BLaER1 (cell line): ENCODE measurements at regions not wholly inside any gene's neighbourhood (a gene's known extent, or its start where the extent isn't known, plus 50 kb on each side); places are given as distances from the start of the nearest gene placed in this dataset.

Experiments
- H3K27ac ChIP-seq: shearing (Covaris generic); formaldehyde crosslinking; 2 replicates; pipeline ENCODE4 v1.8.1; 2022
- H3K27me3 ChIP-seq: shearing (Covaris generic); formaldehyde crosslinking; 2 replicates; pipeline ENCODE4 v1.8.1; 2022
- H3K36me3 ChIP-seq: shearing (Covaris generic); formaldehyde crosslinking; 2 replicates; pipeline ENCODE4 v1.8.1; 2022
- H3K4me1 ChIP-seq: shearing (Covaris generic); formaldehyde crosslinking; 2 replicates; pipeline ENCODE4 v1.8.1; 2022
- H3K4me2 ChIP-seq: shearing (Covaris generic); formaldehyde crosslinking; 2 replicates; pipeline ENCODE4 v1.8.1; 2022
- H3K4me3 ChIP-seq: shearing (Covaris generic); formaldehyde crosslinking; 2 replicates; pipeline ENCODE4 v1.8.1; 2022
- H3K9ac ChIP-seq: shearing (Covaris generic); formaldehyde crosslinking; 2 replicates; pipeline ENCODE4 v1.8.1; 2022
- H3K9me3 ChIP-seq: shearing (Covaris generic); formaldehyde crosslinking; 2 replicates; pipeline ENCODE4 v1.8.1; 2022
- H4K20me1 ChIP-seq: shearing (Covaris generic); formaldehyde crosslinking; 2 replicates; pipeline ENCODE4 v1.8.1; 2022
- Cebpa-rat ChIP-seq: shearing (Covaris generic); IDR thresholded peaks from 2 replicates; pipeline ENCODE4 v1.8.1; 2022

GRCh38 chr7:26470691-26471090 is 179.0 kb downstream of the SNX10 start:
- no peaks in the 10 kb centered on the region for H3K27me3 ChIP-seq
- no peaks in the 10 kb centered on the region for H4K20me1 ChIP-seq

GRCh38 chr7:26471306-26472075 is 179.8 kb downstream of the SNX10 start:
- no peak overlapping the region for H3K4me2 ChIP-seq
- no peaks in the 10 kb centered on the region for H3K4me1 ChIP-seq
- H3K36me3 ChIP-seq, result no peaks in the 10 kb centered on the region
- no peaks in the 10 kb centered on the region for H4K20me1 ChIP-seq
- H3K4me3 ChIP-seq, result no peak overlapping the region
- H3K27ac ChIP-seq, result no peak overlapping the region
- H3K9me3 ChIP-seq, result no peaks in the 10 kb centered on the region
- no peak overlapping the region for H3K9ac ChIP-seq
- H3K27me3 ChIP-seq, result no peaks in the 10 kb centered on the region
- TF ChIP-seq Cebpa-rat, result no peak

More at GRCh38 chr7:26470691-26471090, 179.0 kb downstream of the SNX10 start:
- H3K9me3 ChIP-seq, result no peaks in the 10 kb centered on the region
- H3K4me2 ChIP-seq, result no peak overlapping the region
- no peaks in the 10 kb centered on the region for H3K4me1 ChIP-seq
- TF ChIP-seq Cebpa-rat, result no peak
- no peak overlapping the region for H3K4me3 ChIP-seq
- H3K27ac ChIP-seq, result no peak overlapping the region
- no peak overlapping the region for H3K9ac ChIP-seq
- H3K36me3 ChIP-seq, result no peaks in the 10 kb centered on the region

- no peak for TF ChIP-seq Cebpa-rat
These were observed 181.3 kb downstream of the SNX10 start for GRCh38 chr7:26472971-26473370.

GRCh38 chr7:26476271-26476670 is 184.6 kb downstream of the SNX10 start:
- no peak overlapping the region for H3K27ac ChIP-seq
- H3K4me1 ChIP-seq, result no peaks in the 10 kb centered on the region
- no peaks in the 10 kb centered on the region for H3K9me3 ChIP-seq
- H3K4me3 ChIP-seq, result no peak overlapping the region
- H3K4me2 ChIP-seq, result no peak overlapping the region
- no peak overlapping the region for H3K9ac ChIP-seq
- no peaks in the 10 kb centered on the region for H3K36me3 ChIP-seq
- H3K27me3 ChIP-seq, result no peaks in the 10 kb centered on the region
- no peak for TF ChIP-seq Cebpa-rat
- H4K20me1 ChIP-seq, result no peaks in the 10 kb centered on the region

More at GRCh38 chr7:26472971-26473370, 181.3 kb downstream of the SNX10 start:
- H3K9me3 ChIP-seq, result no peaks in the 10 kb centered on the region
- no peak overlapping the region for H3K9ac ChIP-seq
- no peak overlapping the region for H3K4me2 ChIP-seq
- no peaks in the 10 kb centered on the region for H3K36me3 ChIP-seq
- no peaks in the 10 kb centered on the region for H3K27me3 ChIP-seq
- no peak overlapping the region for H3K27ac ChIP-seq
- H3K4me3 ChIP-seq, result no peak overlapping the region
- H4K20me1 ChIP-seq, result no peaks in the 10 kb centered on the region
- H3K4me1 ChIP-seq, result no peaks in the 10 kb centered on the region

GRCh38 chr7:26477381-26477990 is 185.8 kb downstream of the SNX10 start:
- no peaks in the 10 kb centered on the region for H3K9me3 ChIP-seq
- no peaks in the 10 kb centered on the region for H3K4me1 ChIP-seq
- no peak overlapping the region for H3K9ac ChIP-seq
- no peaks in the 10 kb centered on the region for H3K27me3 ChIP-seq
- no peak overlapping the region for H3K4me3 ChIP-seq
- TF ChIP-seq Cebpa-rat, result no peak
- no peaks in the 10 kb centered on the region for H3K36me3 ChIP-seq
- H4K20me1 ChIP-seq, result no peaks in the 10 kb centered on the region
- no peak overlapping the region for H3K27ac ChIP-seq
- H3K4me2 ChIP-seq, result no peak overlapping the region

- no peak overlapping the region for H3K4me2 ChIP-seq
- no peak overlapping the region for H3K4me3 ChIP-seq
- H3K9ac ChIP-seq, result no peak overlapping the region
- H3K27ac ChIP-seq, result no peak overlapping the region
- no peaks in the 10 kb centered on the region for H3K27me3 ChIP-seq
- no peak for TF ChIP-seq Cebpa-rat
- no peaks in the 10 kb centered on the region for H4K20me1 ChIP-seq
- no peaks in the 10 kb centered on the region for H3K36me3 ChIP-seq
- no peaks in the 10 kb centered on the region for H3K4me1 ChIP-seq
- H3K9me3 ChIP-seq, result peaks cover under 1% of the 10 kb centered on the region; the same call in 1 of the 2 replicates
These were observed 186.9 kb downstream of the SNX10 start for GRCh38 chr7:26478550-26478949.

- no peak for TF ChIP-seq Cebpa-rat
- Histone ChIP-seq H3K27ac (no peak overlapping the region), H4K20me1 (no peaks in the 10 kb centered on the region), H3K4me2 (no peak overlapping the region), H3K9ac (no peak overlapping the region), H3K9me3 (peaks cover 10% of the 10 kb centered on the region; the same call in 1 of the 2 replicates), H3K36me3 (no peaks in the 10 kb centered on the region), H3K4me1 (no peaks in the 10 kb centered on the region), H3K4me3 (no peak overlapping the region), H3K27me3 (no peaks in the 10 kb centered on the region)
These were observed 187.9 kb downstream of the SNX10 start for GRCh38 chr7:26479581-26479980.

- Histone ChIP-seq H3K36me3 (no peaks in the 10 kb centered on the region), H3K4me3 (no peak overlapping the region), H3K27me3 (no peaks in the 10 kb centered on the region), H3K4me1 (no peaks in the 10 kb centered on the region), H3K4me2 (no peak overlapping the region), H3K9me3 (peaks cover 10% of the 10 kb centered on the region; the same call in 1 of the 2 replicates), H3K9ac (no peak overlapping the region), H3K27ac (no peak overlapping the region), H4K20me1 (no peaks in the 10 kb centered on the region)
- TF ChIP-seq Cebpa-rat, result no peak
These were observed 188.5 kb downstream of the SNX10 start for GRCh38 chr7:26480156-26480555.

GRCh38 chr7:26482927-26483326 is 191.3 kb downstream of the SNX10 start:
- peaks cover 10% of the 10 kb centered on the region; the same call in 1 of the 2 replicates for H3K9me3 ChIP-seq
- H4K20me1 ChIP-seq, result no peaks in the 10 kb centered on the region
- H3K27ac ChIP-seq, result no peak overlapping the region
- H3K27me3 ChIP-seq, result no peaks in the 10 kb centered on the region
- no peaks in the 10 kb centered on the region for H3K4me1 ChIP-seq
- no peak overlapping the region for H3K4me2 ChIP-seq
- TF ChIP-seq Cebpa-rat, result no peak
- no peak overlapping the region for H3K9ac ChIP-seq
- no peaks in the 10 kb centered on the region for H3K36me3 ChIP-seq
- H3K4me3 ChIP-seq, result no peak overlapping the region

- H3K27me3 ChIP-seq, result no peaks in the 10 kb centered on the region
- no peak overlapping the region for H3K4me3 ChIP-seq
- no peaks in the 10 kb centered on the region for H3K4me1 ChIP-seq
- H3K9ac ChIP-seq, result no peak overlapping the region
- no peaks in the 10 kb centered on the region for H3K36me3 ChIP-seq
- no peak overlapping the region for H3K27ac ChIP-seq
- H4K20me1 ChIP-seq, result no peaks in the 10 kb centered on the region
- TF ChIP-seq Cebpa-rat, result no peak
- H3K9me3 ChIP-seq, result peaks cover 10% of the 10 kb centered on the region; the same call in 1 of the 2 replicates
- H3K4me2 ChIP-seq, result no peak overlapping the region
These were observed 192.2 kb downstream of the SNX10 start for GRCh38 chr7:26483843-26484242.
